Cardiac muscle cell (in vitro differentiated cells and primary cell): ENCODE measurements at regions not wholly inside any gene's neighbourhood (a gene's known extent, or its start where the extent isn't known, plus 50 kb on each side); places are given as distances from the start of the nearest gene placed in this dataset.

Experiments
- DNase-seq, 2 donors: peaks; one replicate each; pipeline versions ENCODE4 v3.0.0 to v3.0.0-alpha.2; 2010 to 2017; ENCODE audit warnings: low read depth in 1 of 2, low spot score in 1 of 2
- H3K27ac ChIP-seq: fragments of 200-600 bp; sonication (generic); 2 replicates; pipeline ENCODE4 v1.5.1; 2016
- H3K27me3 ChIP-seq: fragments of 200-600 bp; sonication (generic); 2 replicates; pipeline ENCODE4 v1.6.0; 2016; ENCODE audit warnings: control low read depth
- H3K36me3 ChIP-seq: fragments of 200-600 bp; sonication (generic); 2 replicates; pipeline ENCODE4 v1.5.1; 2016; ENCODE audit warnings: control low read depth
- H3K4me1 ChIP-seq: fragments of 200-600 bp; sonication (generic); 2 replicates; pipeline ENCODE4 v1.8.1; 2017; ENCODE audit warnings: low read depth, mild to moderate bottlenecking, mixed run types
- H3K4me3 ChIP-seq: fragments of 200-600 bp; sonication (generic); 2 replicates; pipeline ENCODE4 v1.5.1; 2016; ENCODE audit warnings: mild to moderate bottlenecking
- H3K9me3 ChIP-seq: fragments of 200-600 bp; sonication (generic); 2 replicates; pipeline ENCODE4 v1.5.1; 2017; ENCODE audit warnings: low read depth, mild to moderate bottlenecking, control low read depth
- TF ChIP-seq, protein P1 (sequence below): IDR thresholded peaks from 2 replicates; pipeline ENCODE4 v1.5.1; 2012; ENCODE audit warnings: low read depth, mild to moderate bottlenecking, low read length

DNA sequence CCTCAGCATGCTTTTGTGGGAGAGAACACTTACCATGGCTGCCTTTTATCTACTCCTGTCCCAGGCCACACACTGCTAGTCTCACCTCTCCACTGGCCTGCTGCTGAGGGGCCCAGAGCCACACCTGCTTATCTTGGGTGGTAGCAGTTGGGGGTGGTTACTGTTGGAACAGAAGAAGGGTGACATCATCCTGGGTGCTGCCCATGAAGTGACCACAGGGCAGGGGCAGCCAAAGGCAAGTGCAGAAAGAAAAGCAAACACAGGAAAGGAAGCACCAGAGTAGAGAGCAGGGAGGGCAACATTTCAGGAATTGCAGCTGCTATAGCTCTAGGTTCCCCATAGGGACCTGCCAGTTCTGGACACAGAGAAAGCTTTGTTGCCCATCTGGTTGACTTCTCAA is 345.2 kb downstream of the VPS13C start:
- no peak overlapping the region for H3K27ac ChIP-seq
- no peaks in the 10 kb centered on the region for H3K9me3 ChIP-seq
- peaks cover 4% of the 10 kb centered on the region for H3K27me3 ChIP-seq
- no peaks in the 10 kb centered on the region for H3K36me3 ChIP-seq
- no peak for DNase-seq
- H3K4me1 ChIP-seq = peaks cover 4% of the 10 kb centered on the region
- TF ChIP-seq, protein P1, sequence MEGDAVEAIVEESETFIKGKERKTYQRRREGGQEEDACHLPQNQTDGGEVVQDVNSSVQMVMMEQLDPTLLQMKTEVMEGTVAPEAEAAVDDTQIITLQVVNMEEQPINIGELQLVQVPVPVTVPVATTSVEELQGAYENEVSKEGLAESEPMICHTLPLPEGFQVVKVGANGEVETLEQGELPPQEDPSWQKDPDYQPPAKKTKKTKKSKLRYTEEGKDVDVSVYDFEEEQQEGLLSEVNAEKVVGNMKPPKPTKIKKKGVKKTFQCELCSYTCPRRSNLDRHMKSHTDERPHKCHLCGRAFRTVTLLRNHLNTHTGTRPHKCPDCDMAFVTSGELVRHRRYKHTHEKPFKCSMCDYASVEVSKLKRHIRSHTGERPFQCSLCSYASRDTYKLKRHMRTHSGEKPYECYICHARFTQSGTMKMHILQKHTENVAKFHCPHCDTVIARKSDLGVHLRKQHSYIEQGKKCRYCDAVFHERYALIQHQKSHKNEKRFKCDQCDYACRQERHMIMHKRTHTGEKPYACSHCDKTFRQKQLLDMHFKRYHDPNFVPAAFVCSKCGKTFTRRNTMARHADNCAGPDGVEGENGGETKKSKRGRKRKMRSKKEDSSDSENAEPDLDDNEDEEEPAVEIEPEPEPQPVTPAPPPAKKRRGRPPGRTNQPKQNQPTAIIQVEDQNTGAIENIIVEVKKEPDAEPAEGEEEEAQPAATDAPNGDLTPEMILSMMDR = no peak
- no peak overlapping the region for H3K4me3 ChIP-seq

DNA sequence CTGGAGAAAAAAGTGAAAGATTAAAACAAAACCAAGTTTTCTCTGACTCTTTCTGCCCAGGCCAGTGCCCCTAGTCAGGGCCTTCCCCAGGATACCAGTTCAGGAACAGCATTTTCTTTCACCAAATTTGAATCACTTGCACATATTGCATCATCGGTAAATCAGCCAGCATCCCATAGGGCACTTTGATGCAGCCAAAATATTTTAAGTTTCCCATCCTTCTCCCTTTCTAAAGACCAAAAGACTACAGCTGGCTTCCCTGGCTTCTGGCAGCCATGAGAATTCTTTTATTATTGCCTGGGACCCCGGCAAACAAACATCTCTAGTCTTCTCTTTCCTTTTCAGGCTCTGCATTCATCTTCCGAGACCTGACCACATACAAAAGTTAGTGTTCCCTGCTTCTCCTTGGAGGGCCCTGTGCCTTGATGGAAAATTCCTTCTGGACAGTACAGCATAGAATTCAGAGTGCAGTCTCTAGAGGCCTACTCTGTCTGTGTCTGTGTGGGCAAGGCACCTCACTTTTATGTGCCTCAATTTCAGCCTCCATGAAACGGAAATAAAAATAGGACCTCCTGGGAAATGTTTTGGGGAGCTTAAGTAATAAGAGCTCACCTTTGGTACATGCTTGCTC is 348.0 kb downstream of the VPS13C start:
- H3K4me1 ChIP-seq = peaks cover 4% of the 10 kb centered on the region
- TF ChIP-seq, protein P1 = no peak
- no peaks in the 10 kb centered on the region for H3K36me3 ChIP-seq
- no peak overlapping the region for H3K4me3 ChIP-seq
- H3K27me3 ChIP-seq = no peaks in the 10 kb centered on the region
- no peaks in the 10 kb centered on the region for H3K9me3 ChIP-seq
- H3K27ac ChIP-seq = no peak overlapping the region
- DNase-seq = no peak

DNA sequence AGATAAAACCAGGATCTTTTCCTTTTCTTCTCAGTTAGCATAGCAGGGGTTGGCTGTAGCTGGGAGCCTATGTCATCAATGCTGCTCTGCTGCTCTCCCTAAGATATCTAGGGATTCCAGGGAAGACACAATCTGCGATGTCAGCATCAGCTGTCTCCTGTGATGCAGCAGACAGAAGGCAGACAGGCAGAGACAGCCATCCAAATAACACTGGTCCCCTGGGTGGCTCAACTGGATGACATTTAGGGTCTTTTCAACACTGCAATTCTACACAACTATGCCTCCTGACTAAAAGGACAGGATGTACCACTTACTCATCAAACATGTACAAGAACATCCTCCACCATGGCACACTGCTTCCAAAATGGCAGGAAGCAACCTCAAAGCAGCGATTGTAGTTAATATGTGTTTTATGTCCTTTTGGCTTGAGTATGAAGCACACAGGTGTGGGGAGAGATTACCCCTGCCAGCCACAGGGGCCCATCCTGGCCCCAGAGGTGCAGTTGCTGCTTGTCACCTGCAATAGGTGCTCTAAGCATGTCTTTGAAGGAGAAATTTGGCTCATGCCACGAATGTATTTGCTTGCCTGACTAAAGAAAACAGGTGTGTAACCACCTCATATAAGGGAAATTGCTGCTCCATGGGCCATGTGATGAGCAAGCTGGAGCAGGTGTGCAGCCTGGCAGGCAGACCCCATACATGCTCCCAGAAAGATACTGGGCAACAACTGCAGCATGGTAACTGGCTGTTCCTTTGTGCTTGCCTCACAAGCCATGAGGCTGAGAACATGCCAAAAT is 357.8 kb downstream of the VPS13C start:
- no peak for DNase-seq
- Histone ChIP-seq H3K36me3 (no peaks in the 10 kb centered on the region), H3K4me1 (peaks cover 6% of the 10 kb centered on the region), H3K27me3 (no peaks in the 10 kb centered on the region), H3K4me3 (no peak overlapping the region), H3K9me3 (no peaks in the 10 kb centered on the region), H3K27ac (no peak overlapping the region)
- TF ChIP-seq, protein P1 = no peak

DNA sequence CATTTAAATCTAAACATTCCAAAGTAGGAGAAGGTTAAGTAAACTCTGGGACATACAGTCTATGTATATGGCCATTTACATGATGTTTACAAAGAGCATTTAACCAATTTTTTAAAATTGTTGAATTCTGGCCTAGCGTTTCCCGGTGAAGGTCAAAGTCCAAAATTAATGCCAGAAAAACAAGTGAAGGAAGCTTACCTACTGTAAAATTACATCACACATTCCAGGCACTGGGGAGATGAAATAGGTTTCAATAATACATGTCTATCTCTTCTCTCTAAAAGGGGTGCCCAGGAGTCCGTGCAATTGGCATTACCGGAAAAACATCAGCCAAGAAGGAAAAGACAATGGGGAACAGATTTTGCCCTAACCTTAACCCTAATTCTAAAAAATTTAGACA is 358.8 kb downstream of the VPS13C start:
- H3K4me1 ChIP-seq = peaks cover 6% of the 10 kb centered on the region
- H3K9me3 ChIP-seq = no peaks in the 10 kb centered on the region
- H3K27me3 ChIP-seq = no peaks in the 10 kb centered on the region
- DNase-seq = no peak
- TF ChIP-seq, protein P1 = no peak
- no peak overlapping the region for H3K4me3 ChIP-seq
- no peak overlapping the region for H3K27ac ChIP-seq
- no peaks in the 10 kb centered on the region for H3K36me3 ChIP-seq

DNA sequence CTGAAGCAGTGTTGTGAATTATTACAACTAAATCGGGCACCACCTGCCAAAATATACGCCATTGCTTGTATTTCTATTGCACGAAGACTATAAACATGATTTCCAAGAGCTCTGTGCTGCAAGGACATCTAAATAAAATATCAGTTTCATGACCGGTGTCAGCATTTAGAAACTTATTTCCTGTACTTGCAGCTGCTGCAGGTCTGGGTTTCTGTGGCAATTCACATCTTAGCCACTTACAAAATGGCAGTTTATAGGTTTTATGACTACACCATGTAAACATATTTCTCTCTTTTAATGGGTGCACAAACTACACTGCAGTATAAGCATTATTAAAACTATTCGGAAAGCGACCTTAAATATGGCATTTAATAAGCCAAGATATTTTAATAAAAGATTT is 359.4 kb downstream of the VPS13C start:
- DNase-seq = no peak
- TF ChIP-seq, protein P1 = no peak
- Histone ChIP-seq H3K36me3 (no peaks in the 10 kb centered on the region), H3K27me3 (no peaks in the 10 kb centered on the region), H3K4me1 (peaks cover 6% of the 10 kb centered on the region), H3K27ac (no peak overlapping the region), H3K4me3 (no peak overlapping the region), H3K9me3 (no peaks in the 10 kb centered on the region)
